Caki2 (cell line): ENCODE measurements at regions not wholly inside any gene's neighbourhood (a gene's known extent, or its start where the extent isn't known, plus 50 kb on each side); places are given as distances from the start of the nearest gene placed in this dataset.
"Not testable (repeated sequence)": the region's sequence is repeated elsewhere in the genome, so short reads cannot be mapped to it uniquely, and the experiment has no call there.

Experiments used
- DNase-seq: peaks from one replicate; pipeline ENCODE4 v3.0.0-alpha.2; 2015; ENCODE audit warnings: low read depth
- in situ Hi-C: cut with HindIII; loops from 2 replicates; pipeline ENCODE4 v1.10.0; 2016; ENCODE audit warnings: low sequenced_read_pairs, low pct_unique_long_range_greater_than_20kb, mixed read lengths

DNA sequence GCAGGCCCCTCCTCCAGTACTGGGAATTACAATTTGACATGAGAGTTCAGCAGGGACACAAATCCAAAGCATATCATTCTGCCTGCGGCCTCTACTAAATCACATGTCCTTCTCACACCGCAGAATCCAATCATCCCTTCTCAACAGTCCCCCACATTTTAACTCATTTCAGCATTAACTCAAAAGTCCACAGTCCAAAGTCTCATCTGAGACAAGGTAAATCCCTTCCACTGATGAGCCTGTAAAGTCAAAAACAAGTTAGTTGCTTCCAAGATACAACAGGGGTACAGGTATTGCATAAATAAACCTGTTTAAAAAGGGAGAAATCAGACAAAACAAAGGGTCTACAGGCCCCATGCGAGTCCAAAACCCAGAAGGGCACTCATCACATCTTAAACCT, 64.0 kb downstream of the EBNA1BP2 start:
- in situ Hi-C loops = no loop called here
- no peak for DNase-seq

DNA sequence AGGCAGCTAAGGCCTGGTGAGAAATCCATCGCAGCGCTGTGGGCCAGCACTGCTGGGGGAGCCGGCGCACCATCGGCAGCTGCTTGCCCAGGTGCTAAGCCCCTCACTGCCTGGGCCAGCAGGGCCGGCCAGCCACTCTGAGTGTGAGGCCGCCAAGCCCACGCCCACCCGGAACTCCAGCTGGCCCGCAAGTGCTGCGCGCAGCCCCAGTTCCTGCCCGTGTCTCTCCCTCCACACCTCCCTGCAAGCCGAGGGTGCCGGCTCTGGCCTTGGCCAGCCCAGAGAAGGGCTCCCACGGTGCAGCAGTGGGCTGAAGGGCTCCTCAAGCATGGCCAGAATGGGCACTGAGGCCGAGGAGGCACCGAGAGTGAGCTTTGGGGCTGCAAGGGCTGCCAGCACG, 64.4 kb downstream of the EBNA1BP2 start:
- DNase-seq = no peak
- in situ Hi-C loops = no loop called here

DNA sequence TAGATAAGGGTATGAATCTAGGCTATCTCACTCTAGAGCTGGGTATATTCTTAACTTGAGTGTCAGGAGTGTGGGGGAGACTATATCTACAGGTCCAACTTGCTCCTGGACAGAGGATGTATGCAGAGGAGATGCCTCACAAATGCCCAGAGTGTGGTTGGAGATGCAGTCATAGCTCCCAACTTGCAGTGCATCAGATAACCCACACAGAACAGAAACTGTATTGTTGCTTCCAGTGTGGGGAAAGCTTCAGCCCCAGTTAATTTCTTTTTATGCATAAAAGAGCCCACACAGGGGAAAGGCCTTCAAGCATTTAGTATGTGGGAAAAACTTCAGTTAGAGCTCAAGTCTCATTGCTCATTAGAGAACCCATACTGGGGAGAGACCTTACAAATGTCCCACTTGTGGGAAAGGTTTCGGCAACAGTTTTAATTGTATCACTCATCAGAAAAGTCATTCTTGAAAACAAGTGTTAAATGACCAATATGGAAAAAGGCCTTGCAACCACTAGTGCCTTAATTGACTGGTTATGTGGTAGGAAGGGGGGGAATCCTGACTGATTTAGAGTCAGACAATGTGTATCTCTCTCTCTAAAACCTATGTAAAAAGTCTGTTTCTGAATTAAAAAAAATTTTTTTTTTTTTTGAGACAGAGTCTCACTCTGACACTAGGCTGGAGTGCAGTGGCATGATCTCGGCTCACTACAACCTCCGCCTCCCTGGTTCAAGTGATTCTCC, 67.9 kb downstream of the EBNA1BP2 start:
- in situ Hi-C loops = no loop called here
- no peak for DNase-seq

DNA sequence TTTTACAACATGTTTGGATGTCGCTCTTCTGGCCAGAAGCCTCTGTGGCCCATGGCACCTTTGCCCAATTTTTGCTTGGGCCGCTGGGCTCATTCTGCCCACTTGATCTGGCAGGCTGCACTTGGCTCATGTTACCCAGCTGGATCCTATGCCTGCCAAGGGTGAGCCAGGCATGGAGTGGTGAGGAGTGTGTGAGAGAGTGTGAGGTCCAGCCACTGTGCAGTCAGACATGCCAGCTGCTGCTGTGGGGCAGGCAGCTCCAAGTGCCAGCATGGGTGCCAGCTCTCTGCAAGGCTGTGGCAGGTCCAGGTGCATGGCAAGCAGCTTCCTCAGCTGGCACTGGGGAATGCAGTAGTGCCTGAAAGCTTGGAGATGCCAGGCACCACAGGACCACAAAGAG, 71.0 kb downstream of the EBNA1BP2 start:
- in situ Hi-C loops = no loop called here
- no peak for DNase-seq

DNA sequence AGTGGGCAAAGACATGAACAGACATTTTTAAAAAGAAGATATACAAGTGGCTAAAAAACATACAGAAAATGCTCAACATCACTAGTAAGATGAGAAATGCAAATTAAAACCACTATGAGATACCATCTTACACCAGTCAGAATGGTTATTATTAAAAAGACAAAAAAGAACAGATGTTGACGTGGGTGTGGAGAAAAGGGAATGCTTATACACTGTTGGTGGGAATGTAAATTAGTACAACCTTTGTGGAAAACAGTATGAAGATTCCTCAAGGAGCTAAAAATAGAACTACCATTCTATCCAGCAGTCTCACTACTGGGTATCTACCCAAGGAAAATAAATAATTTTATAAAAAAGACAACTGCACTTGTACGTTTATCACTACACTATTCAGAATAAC, 73.9 kb downstream of the EBNA1BP2 start:
- DNase-seq = no peak
- in situ Hi-C loops = no loop called here

DNA sequence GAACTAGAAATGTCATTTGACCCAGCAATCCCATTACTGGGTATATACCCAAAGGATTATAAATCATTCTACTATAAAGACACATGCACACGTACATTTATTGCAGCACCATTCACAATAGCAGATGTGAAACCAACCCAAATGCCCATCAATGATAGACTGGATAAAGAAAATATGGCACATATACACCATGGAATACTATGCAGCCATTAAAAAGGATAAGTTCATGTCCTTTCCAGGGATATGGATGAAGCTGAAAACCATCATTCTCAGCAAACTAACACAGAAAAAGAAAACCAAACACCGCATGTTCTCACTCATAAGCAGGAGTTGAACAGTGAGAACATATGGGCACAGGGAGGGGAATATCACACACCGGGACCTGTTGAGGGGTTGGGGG, 75.6 kb downstream of the EBNA1BP2 start:
- in situ Hi-C loops = not testable (repeated sequence)

DNA sequence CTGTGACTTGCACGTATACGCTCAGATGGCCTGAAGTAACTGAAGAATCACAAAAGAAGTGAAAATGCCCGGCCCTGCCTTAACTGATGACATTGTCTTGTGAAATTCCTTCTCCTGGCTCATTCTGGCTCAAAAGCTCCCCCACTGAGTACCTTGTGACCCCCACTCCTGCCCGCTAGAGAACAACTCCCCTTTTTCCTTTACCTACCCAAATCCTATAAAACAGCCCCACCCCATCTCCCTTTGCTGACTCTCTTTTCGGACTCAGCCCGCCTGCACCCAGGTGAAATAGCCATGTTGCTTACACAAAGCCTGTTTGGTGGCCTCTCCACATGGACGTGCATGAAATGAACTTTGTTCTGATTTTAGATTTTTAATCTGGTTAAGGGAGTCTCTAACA, 81.3 kb downstream of the EBNA1BP2 start:
- DNase-seq, in situ Hi-C loops: not testable (repeated sequence)

More for the DNA sequence above, 75.6 kb downstream of the EBNA1BP2 start:
- not testable (repeated sequence) for DNase-seq

DNA sequence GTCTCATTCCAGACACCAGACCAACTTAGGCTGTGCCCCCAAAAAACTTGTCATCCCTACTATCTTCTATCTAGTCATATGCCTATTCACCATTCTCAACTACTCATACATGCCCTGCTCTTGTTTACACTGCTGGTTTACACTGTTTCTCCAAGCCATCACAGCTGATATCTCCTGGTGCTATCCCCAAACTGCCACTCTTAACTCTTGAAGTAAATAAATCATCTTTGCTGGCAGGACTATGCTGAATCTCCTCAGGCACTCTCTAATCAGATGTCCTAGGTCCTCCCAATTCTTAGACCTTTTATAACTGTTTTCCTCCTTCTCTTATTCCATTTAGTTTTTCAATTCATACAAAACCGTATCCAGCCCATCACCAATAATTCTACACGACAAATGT, 81.9 kb downstream of the EBNA1BP2 start:
- DNase-seq, in situ Hi-C loops: not testable (repeated sequence)

DNA sequence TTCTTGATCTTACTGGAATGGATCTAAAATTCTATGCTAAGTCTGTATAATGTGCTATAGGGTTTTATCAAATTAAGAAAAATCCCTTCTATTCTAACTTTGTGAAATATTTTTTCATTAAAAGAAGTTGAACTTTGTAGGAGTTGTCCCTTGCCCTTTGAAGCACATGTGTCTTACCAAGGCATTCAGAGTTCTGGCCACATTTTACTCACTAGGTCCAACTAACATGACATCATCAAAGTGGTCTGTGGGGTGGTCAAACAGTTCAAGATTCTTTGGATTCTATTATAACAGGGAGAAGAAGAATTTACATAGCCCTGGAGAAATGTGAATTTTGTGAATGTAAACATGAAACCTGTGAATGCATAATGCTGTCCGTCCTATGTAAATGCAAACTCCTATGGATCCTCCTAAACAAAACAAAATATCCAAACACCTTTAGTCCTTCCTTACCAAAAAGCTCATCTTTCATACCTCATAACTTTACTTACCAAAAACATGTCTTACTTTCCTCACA, 88.7 kb downstream of the EBNA1BP2 start:
- in situ Hi-C loops = no loop called here
- DNase-seq = no peak

DNA sequence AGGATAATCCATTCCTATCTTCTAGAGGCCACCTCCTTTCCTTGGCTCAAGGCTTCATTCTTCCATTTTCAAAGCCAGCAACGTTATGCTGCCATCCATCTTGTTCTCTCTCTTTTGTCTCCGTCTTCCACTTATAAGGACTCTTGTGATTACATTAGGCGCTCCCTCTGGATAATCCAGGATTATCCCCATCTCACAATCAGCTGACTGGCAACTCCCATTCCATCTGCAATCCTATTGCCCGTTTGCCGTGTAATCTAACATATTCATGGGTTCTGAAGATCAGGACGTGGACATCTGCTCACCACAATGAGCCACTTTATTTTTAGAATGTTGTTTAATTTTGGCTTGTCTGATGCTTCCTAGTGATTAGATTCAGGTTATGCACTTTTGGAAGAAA, 89.3 kb downstream of the EBNA1BP2 start:
- DNase-seq = no peak
- in situ Hi-C loops = no loop called here

DNA sequence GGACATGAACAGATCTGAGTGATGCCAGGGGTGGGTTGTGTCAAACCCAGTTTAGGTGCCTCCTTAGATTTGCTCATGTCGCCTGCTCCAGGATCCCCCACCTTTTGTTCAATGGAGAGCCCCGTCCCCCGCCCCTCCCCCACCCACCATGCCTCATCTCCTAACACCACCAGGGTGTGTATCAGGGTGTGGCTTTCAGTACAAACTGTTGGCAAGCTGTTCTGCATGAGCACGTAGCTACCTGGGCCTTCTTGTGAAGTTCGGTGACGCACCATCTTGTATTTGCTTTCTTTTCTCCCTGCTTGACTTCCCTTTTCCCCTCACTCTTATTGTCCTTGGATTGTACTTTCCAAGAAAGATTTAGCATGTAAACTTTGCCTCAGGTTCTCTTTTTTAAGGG, 94.8 kb downstream of the EBNA1BP2 start:
- DNase-seq = no peak
- in situ Hi-C loops = no loop called here

DNA sequence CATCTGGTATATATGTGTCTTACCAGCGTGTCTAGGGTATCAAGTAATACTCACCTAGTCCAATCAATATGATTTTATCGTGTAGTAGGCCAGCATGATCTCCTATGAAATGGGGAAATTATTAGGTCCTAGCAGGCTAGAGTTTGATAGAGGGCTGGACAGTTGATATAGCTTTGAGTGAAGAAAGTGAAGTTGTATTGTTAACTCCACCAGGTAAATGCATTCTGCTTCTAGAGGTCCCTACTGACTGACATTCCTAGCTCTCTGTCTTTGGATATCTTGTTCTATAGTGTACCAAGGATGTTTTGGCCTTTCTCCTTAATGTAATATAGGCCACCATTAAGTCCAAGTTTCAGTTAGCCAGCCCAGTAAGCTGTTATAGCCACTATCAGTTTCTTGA, 97.4 kb downstream of the EBNA1BP2 start:
- in situ Hi-C loops = no loop called here
- no peak for DNase-seq

DNA sequence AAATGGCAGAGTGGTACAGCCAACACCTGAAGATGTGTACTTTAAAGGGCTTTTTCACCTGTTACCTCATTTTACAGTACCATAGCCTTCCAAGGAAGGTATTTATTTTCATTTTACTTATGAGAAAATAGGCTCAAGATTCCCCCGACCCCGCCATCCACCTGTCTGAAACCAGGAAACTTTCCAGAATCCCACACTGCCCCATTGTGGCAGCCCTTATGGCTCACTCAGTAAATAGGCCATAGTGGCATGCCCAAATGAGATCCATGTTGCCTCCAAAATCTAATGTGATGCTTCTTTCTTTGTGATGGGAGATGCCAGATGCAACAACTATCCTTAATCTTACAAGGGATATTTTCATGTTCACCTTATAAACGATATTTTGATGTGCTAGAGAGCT, 97.8 kb downstream of the EBNA1BP2 start:
- DNase-seq = peak; percentile 9
- in situ Hi-C loops = no loop called here

DNA sequence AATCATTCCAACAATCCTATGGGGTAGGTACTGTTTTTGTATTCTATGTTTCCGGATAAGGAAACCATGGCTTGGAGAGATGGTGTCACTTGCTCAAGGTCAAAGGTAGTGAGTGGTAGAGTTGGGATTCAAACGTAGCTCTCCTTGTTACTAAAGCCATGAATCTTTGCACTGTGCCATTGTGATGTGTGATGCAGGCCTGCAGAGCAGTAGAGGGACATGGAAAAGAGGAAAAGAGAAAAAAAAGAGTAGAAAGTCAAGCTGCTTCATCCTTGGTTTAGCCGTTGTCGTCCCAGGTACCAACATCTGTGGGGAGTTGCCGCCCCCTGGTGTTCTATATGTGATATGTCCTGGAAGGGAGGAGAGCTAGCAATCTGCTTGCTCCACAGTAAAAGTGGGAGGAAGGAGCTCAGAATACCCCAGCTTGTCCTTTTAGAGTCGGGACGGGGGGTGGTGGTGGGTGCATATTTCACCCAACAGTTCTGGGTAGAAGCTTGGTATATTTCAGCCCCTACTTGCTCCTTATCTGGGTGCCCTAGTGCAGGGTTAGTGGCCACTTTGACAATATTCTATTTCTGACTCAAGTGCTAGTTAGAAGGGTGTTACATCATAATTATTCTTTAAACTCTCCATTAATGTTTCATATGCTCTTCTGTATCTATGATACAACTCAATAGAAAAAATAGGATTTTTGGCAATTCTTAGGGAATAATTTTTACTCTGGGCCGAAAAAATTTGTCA, 98.4 kb downstream of the EBNA1BP2 start:
- in situ Hi-C loops = no loop called here
- DNase-seq = peak; percentile 68

DNA sequence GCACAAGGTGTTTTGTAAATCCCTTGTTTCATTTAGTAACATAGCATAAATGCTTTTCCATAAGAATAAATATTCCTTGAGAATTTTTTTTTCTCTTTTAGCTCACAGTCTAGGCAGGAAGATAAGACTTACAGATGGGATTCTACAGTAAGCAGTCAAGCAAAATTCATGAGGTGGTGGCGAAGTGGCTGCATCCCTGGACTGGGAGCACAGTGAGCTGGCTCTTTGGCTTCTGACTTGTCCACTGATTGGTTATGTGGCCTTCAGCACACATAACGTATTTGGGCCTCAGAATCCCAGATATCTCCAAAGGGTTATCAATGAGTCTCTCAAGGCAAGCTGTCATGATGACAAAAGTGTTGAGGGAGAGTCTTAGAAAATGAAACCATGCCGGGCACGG, 99.8 kb downstream of the EBNA1BP2 start:
- DNase-seq = no peak
- in situ Hi-C loops = no loop called here

DNA sequence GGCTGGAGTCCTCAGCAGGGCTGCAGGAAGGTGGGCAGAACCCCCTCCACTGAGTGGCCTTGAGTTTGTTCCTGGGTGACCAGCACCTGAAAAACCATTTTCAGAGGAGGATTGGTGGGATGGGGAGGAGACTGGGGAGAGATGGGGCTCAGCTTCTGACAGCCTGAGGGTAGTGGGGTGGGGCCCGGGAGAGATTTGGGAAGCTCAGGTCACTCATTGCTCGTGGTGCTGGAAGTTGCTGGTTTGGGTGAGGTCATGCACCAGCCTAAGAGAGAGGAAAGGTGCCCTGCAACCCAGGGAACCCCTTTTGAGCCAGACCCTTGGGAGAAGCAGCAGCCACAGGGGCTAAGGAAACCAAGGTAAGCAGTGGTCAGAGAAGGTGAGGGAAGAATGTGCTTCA, 100.8 kb downstream of the EBNA1BP2 start:
- in situ Hi-C loops = no loop called here
- no peak for DNase-seq

DNA sequence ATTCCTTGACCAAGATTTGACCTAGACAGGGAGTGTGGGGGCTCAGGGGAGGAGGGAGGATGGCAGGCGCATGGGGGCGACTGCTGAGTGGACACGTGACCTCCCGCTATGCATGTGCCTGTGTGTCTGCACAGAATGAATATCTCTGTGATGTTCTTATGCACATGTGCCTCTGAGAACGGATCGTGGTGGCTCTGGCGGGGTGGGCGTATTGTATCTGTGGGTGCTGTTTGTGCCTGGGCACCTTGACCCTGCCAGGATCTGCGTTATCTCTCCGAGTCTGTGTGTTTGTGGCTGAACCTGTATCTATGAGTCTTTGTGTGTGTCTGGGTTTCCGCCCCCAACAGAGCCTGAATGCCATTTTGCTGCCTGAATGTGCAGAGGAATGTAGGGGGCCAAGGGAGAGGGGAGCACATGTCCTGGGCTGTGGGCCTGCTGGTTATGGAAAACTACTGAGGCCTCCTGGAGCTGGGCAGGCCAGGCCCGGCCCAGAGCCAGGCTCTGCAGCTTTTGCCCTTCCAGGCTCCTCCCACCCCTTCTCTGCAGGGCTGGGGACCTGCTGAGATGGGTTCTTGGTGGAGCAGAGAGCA, 102.5 kb downstream of the EBNA1BP2 start:
- in situ Hi-C loops = no loop called here
- no peak for DNase-seq

DNA sequence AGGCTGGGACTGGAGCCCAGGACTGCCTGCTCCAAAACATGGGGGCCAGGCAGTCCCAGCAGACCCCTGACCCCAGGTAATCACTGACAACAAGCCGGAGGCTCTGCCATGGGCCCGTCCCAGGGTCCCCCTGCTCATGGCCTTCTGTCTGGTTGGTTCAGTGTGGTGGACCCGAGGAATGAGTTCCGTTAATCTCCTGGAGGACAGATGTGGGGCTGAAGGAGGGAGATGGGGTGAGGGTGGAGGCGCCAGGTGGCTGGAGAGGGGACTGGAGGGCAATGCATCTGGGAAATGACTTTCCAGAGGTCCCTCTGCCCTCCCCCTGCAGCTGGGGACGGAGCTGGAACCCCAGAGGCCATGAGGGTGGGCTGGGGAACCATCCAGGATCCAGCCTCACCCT, 103.2 kb downstream of the EBNA1BP2 start:
- DNase-seq = no peak
- in situ Hi-C loops = no loop called here

DNA sequence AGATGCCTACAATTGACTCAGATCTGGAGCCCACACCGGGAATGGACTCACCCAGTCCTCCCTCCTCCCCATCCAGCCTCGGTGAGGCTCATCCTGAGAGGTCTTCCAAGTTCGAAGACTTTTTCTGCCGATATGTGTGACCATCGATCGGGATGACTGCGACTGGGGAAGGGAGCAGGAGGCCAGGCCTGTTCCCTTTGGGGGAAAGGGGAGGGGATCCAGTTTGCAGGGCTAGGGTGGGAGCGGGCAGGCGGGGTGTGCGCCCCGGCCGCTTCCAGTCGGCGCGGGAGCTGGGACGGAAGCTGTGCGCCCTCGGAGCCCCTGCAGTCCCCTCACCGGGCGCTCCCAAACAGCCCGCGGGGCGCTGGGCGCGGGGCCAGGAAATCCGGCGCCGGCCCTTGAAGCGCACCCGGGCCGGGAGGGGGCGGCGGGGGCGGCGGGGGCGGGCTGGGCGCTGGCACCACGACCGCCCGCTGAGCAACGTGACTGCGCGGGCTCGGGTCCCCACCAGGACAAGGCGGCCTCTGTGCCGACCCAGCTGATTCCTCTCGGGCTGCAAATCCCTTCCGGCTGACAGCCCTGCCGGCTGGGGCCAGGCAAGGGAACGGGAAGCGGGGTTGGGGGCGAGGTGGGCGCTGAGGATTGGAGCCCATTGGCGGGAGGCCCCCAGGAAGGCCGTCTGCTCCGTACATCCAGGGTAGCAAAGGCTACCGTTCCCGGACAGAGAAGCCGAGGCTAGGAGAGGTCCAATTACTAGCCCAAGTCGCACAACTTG, 103.9 kb downstream of the EBNA1BP2 start:
- in situ Hi-C loops = no loop called here
- DNase-seq = no peak
